HEK293 (cell line): ENCODE measurements at regions not wholly inside any gene's neighbourhood (a gene's known extent, or its start where the extent isn't known, plus 50 kb on each side); places are given as distances from the start of the nearest gene placed in this dataset.

Source experiments
- HOXC10 ChIP-seq: sonication (generic); formaldehyde crosslinking; IDR thresholded peaks from 2 replicates; pipeline ENCODE4 v1.8.1; 2023; ENCODE audit warnings: mild to moderate bottlenecking, missing genetic modification reagents
- ZBTB17 ChIP-seq: fragments of 450-650 bp; formaldehyde crosslinking; IDR thresholded peaks from 2 replicates; pipeline ENCODE4 v1.5.1; 2016; ENCODE audit warnings: missing biosample characterization, missing genetic modification characterization
- ZBTB7A ChIP-seq: fragments of 450-650 bp; formaldehyde crosslinking; IDR thresholded peaks from 2 replicates; pipeline ENCODE4 v1.5.1; 2016; ENCODE audit warnings: low read depth, missing biosample characterization, missing genetic modification characterization
- ZNF175 ChIP-seq: fragments of 450-650 bp; formaldehyde crosslinking; IDR thresholded peaks from 2 replicates; pipeline ENCODE4 v1.5.1; 2016; ENCODE audit warnings: missing biosample characterization, missing genetic modification characterization
- ZNF600 ChIP-seq: fragments of 450-650 bp; formaldehyde crosslinking; IDR thresholded peaks from 2 replicates; pipeline ENCODE4 v1.5.1; 2016; ENCODE audit warnings: missing biosample characterization, missing genetic modification characterization

DNA sequence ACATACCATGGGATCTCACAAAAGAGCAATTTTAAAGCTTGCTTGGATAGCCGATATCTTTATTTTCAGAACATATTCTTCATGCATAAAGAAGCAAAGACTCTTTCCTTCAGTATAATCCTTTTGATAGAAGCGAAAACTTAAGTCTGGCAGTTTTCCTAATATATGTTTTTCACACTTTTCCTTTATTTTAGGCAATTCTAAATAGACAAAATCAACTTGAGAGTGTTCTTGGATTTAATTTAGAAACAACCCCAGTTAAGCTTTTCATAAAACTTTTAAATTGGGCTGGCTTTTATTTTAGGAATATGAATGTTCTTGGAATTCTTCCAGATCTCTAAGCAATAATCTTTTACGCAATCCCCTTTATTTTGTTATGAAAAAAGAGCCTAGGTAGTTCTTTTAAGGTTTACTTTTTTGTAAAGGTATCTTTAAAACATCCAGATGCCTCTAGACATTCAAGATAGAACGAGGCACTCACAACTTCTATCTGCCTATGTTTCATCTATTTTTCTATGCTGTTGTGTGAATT lies 51.5 kb upstream of the HSPB3 start:
- TF ChIP-seq ZNF600 (tag by site-specific recombination) (no peak), ZBTB17 (tag by site-specific recombination) (no peak), HOXC10 (CRISPR knock-in tag) (no peak), ZBTB7A (no peak), ZNF175 (tag by site-specific recombination) (no peak)
